HepG2 (cell line): ENCODE measurements at regions not wholly inside any gene's neighbourhood (a gene's known extent, or its start where the extent isn't known, plus 50 kb on each side); places are given as distances from the start of the nearest gene placed in this dataset.

ENCODE experiments used
- ATAC-seq: fragments of 200-7000 bp; cut with Tn5 transposase; 3 replicates; pipeline ENCODE4 v1.9.1; 2020; ENCODE audit warnings: mild to moderate bottlenecking, moderate library complexity
- BruUV-seq: library from RNA; stranded (reverse); fragments of 400-500 nt; replicated peaks from 2 replicates; lab custom pipeline; 2021; lab: Mats Ljungman, UMichigan
- CTCF ChIA-PET: fragments of 300-600 bp; formaldehyde crosslinking; extraction: SDS; loops from one replicate; lab custom pipeline; 2021; ENCODE audit warnings: low total read pairs, inconsistent platforms, low intra/inter-chr PET ratio; lab: Yijun Ruan, JAX
- POLR2A ChIA-PET: fragments of 350-600 bp; sonication (Branson Sonifier 250); formaldehyde crosslinking; loops from one replicate; lab custom pipeline; 2020; ENCODE audit warnings: antibody characterized with exemption, inconsistent platforms; lab: Yijun Ruan, JAX
- DNase-seq: peaks from one replicate; pipeline ENCODE4 v3.0.0-alpha.2; 2015; ENCODE audit warnings: low spot score
- FAIRE-seq: peaks from 3 replicates; lab custom pipeline; 2011; peaks lifted over from hg19 to GRCh38; lab: Jason Lieb, UNC
- H2AFZ ChIP-seq: one replicate; pipeline ENCODE4 v1.6.1; 2011; ENCODE audit warnings: low read length, inconsistent platforms
- H3K27ac ChIP-seq: fragments of 300-600 bp; 3 replicates; pipeline ENCODE4 v1.8.0; 2011; ENCODE audit warnings: mixed run types, mild to moderate bottlenecking, mixed read lengths, low read length, inconsistent platforms; ENCODE audit not compliant: insufficient read depth; ENCODE audit errors: extremely low read length
- H3K27me3 ChIP-seq, 2 experiments: fragments of 200-600 bp in 1 of 2; 2 replicates in 1 of 2; 3 replicates in 1 of 2; pipeline versions ENCODE4 v1.6.0 to v1.8.0; 2011; ENCODE audit warnings: low read length in 2 of 2, mild to moderate bottlenecking in 2 of 2, moderate library complexity in 2 of 2, inconsistent platforms in 1 of 2; ENCODE audit not compliant: insufficient read depth in 2 of 2, control insufficient read depth in 1 of 2
- H3K36me3 ChIP-seq, 2 experiments: fragments of 200-600 bp in 1 of 2; replicated peaks in 1 of 2; 2 replicates in 1 of 2; 3 replicates in 1 of 2; pipeline versions ENCODE4 v1.5.1 to v1.8.0; 2011; ENCODE audit warnings: low read length in 2 of 2, inconsistent platforms in 1 of 2; ENCODE audit not compliant: insufficient read depth in 2 of 2, control insufficient read depth in 1 of 2
- H3K4me1 ChIP-seq: 2 replicates; pipeline ENCODE4 v1.5.1; 2012; ENCODE audit warnings: low read length, inconsistent platforms; ENCODE audit not compliant: insufficient read depth
- H3K4me2 ChIP-seq: 2 replicates; pipeline ENCODE4 v1.6.0; 2011; ENCODE audit warnings: low read depth, low read length, inconsistent platforms
- H3K4me3 ChIP-seq, 3 experiments: fragments of 200-600 bp in 1 of 3; sonication (generic), shearing (Covaris generic) in 1 of 3; replicated peaks in 1 of 3; 2 replicates each; pipeline ENCODE4 v1.5.1; 2011 to 2016; ENCODE audit warnings: low read length in 3 of 3, inconsistent platforms in 2 of 3, low read depth in 2 of 3, mild to moderate bottlenecking in 2 of 3, control low read depth in 1 of 3, mixed read lengths in 1 of 3; ENCODE audit not compliant: insufficient read depth in 1 of 3
- H3K79me2 ChIP-seq: one replicate; pipeline ENCODE4 v1.6.1; 2011; ENCODE audit warnings: low read length, inconsistent platforms; ENCODE audit not compliant: insufficient read depth
- H3K9ac ChIP-seq: 2 replicates; pipeline ENCODE4 v1.6.0; 2011; ENCODE audit warnings: mild to moderate bottlenecking, low read depth, low read length, inconsistent platforms; ENCODE audit not compliant: insufficient read depth
- H3K9me3 ChIP-seq: 2 replicates; pipeline ENCODE4 v1.5.1; 2012; ENCODE audit warnings: mild to moderate bottlenecking, low read length
- H4K20me1 ChIP-seq: 2 replicates; pipeline ENCODE4 v1.6.0; 2011; ENCODE audit warnings: inconsistent platforms, mild to moderate bottlenecking, low read length, moderate library complexity; ENCODE audit not compliant: insufficient read depth
- EEA1 ChIP-seq: sonication (generic); formaldehyde crosslinking; IDR thresholded peaks from 2 replicates; pipeline ENCODE4 v1.5.1; 2020; ENCODE audit warnings: mild to moderate bottlenecking, missing genetic modification reagents, borderline replicate concordance
- HMGA1 ChIP-seq: sonication (generic); formaldehyde crosslinking; conservative IDR thresholded peaks from 2 replicates; pipeline ENCODE4 v1.4.0; 2020; ENCODE audit warnings: missing genetic modification reagents
- KMT2B ChIP-seq: IDR thresholded peaks from 2 replicates; pipeline ENCODE4 v1.6.1; 2016; ENCODE audit warnings: missing genetic modification reagents, missing compliant biosample characterization
- MATR3 ChIP-seq: sonication (generic); formaldehyde crosslinking; IDR thresholded peaks from 2 replicates; pipeline ENCODE4 v1.4.0; 2020; ENCODE audit warnings: missing genetic modification reagents
- MAZ ChIP-seq, 2 experiments: sonication (generic) in 1 of 2; formaldehyde crosslinking in 1 of 2; IDR thresholded peaks; 2 replicates each; pipeline versions ENCODE4 v1.5.0 to v1.6.1; 2012 to 2020; ENCODE audit warnings: low read depth in 2 of 2, mild to moderate bottlenecking in 2 of 2, borderline replicate concordance in 1 of 2, improper control_type of control experiment in 1 of 2, low read length in 1 of 2, missing genetic modification reagents in 1 of 2, moderate library complexity in 1 of 2
- MYNN ChIP-seq: sonication (generic); formaldehyde crosslinking; IDR thresholded peaks from 2 replicates; pipeline ENCODE4 v1.4.0; 2020; ENCODE audit warnings: mild to moderate bottlenecking, low read depth, missing genetic modification reagents
- PAF1 ChIP-seq: IDR thresholded peaks from 2 replicates; pipeline ENCODE4 v1.6.1; 2016; ENCODE audit warnings: missing genetic modification reagents, missing compliant biosample characterization
- RELA ChIP-seq: sonication (generic); formaldehyde crosslinking; IDR thresholded peaks from 2 replicates; pipeline ENCODE4 v1.4.0; 2020; ENCODE audit warnings: missing genetic modification reagents
- SCMH1 ChIP-seq: sonication (generic); formaldehyde crosslinking; IDR thresholded peaks from 2 replicates; pipeline ENCODE4 v1.9.0; 2021; ENCODE audit warnings: missing genetic modification reagents, mild to moderate bottlenecking, borderline replicate concordance
- ZMYM3 ChIP-seq: sonication (generic); formaldehyde crosslinking; IDR thresholded peaks from 2 replicates; pipeline ENCODE4 v1.5.1; 2020; ENCODE audit warnings: mild to moderate bottlenecking, missing genetic modification reagents
- ZNF317 ChIP-seq: sonication (generic); formaldehyde crosslinking; IDR thresholded peaks from 2 replicates; pipeline ENCODE4 v1.5.0; 2020; ENCODE audit warnings: mild to moderate bottlenecking, missing genetic modification reagents
- WGBS: methylation state at CpG from one replicate; pipeline ENCODE4 v1.1.6; 2017; ENCODE audit warnings: low lambda C conversion rate; 5-methylcytosine and 5-hydroxymethylcytosine counted together
- in situ Hi-C: cut with HindIII; loops from 2 replicates; pipeline ENCODE4 v1.10.0; 2017; ENCODE audit warnings: low pct_unique_long_range_greater_than_20kb; ENCODE audit not compliant: extremely low pct_ligation_motif_present
- intact Hi-C: fragments of 100-400 bp; cut with micrococcal nuclease; formaldehyde crosslinking; loops from one replicate; pipeline ENCODE4 v1.10.0; 2022; ENCODE audit not compliant: unreplicated experiment

- peaks cover 19% of the 10 kb centered on the region for H3K4me1 ChIP-seq
- BruUV-seq: no TSS peak
- TF ChIP-seq ZMYM3 (no peak), ZNF317 (CRISPR knock-in tag) (no peak), MAZ (IDR thresholded peaks at IDR 0.05; ENCODE audit: borderline replicate concordance, low read depth, low read length) (no peak), MAZ (CRISPR knock-in tag; IDR thresholded peaks at IDR 0.05; ENCODE audit: low read depth) (no peak), SCMH1 (CRISPR knock-in tag) (no peak)
- TF ChIP-seq, all 625 proteins: peak for 0
- intact Hi-C loops (no loop called here), in situ Hi-C loops (no loop called here)
- ATAC-seq: no peak
- Histone ChIP-seq H3K4me3 (no peak overlapping the region), H2AFZ (no peak overlapping the region), H3K27me3 (no peaks in the 10 kb centered on the region), H3K4me2 (no peak overlapping the region), H3K9ac (no peak overlapping the region), H4K20me1 (no peaks in the 10 kb centered on the region), H3K27ac (no peak overlapping the region), H3K9me3 (no peaks in the 10 kb centered on the region), H3K79me2 (no peaks in the 10 kb centered on the region), H3K36me3 (no peaks in the 10 kb centered on the region)
- CTCF ChIA-PET: no interaction called here
- no peak for DNase-seq
- WGBS: 91% methylated on average over 9 of the region's 9 CpGs
- POLR2A ChIA-PET: no interaction called here
- no peak for FAIRE-seq
Observed at GRCh38 chr6:137776256-137776655, 90.8 kb upstream of the TNFAIP3 start.

DNA sequence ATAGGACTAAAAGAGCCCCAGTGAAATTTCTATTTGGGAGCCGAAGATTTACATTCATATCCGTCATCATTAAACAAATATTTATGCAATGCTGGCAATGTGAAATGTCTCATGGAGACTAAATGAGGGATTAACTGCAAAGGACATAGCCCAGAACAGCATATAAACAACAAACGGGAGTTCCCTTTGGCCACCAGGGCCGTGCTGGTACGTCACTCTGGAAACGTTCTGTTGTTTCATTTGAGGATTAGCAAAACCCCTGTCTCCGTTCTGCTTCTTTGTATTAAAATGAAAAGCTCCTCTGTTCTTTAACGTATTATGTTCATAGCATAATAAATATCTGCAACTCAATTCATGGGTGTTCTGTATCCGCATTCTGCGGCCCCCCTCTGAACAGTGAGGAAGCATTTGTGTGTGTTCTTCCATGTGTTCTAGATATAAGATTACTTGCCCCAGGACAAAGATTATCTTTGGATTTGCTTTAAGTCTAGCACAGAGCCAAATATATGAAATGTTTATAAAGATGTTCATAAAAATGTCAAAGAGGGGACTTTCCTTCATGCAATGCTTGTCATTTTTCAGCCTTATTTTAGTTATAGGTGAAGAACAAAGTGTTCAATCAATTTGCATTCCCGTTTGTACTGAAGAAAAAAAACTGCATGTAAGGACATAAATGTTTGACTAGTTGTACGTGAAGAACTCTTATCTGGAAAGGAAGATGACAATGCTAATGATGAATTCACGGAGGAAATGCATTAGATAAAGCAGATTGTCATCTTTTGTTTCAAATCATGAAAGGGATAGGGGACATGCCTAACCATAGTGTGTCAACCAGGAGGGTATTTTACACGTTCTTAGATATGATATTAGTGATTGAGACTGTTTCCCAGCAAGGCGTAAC is 90.0 kb upstream of the TNFAIP3 start:
- FAIRE-seq: no peak
- POLR2A ChIA-PET: no interaction called here
- no peaks in the 10 kb centered on the region for H3K36me3 ChIP-seq
- TF ChIP-seq RELA (no peak), EEA1 (no peak), HMGA1 (CRISPR knock-in tag) (no peak), MATR3 (no peak), MYNN (no peak), KMT2B (CRISPR knock-in tag) (no peak), PAF1 (CRISPR knock-in tag) (no peak)
- TF ChIP-seq, all 625 proteins: peak for 0
- BruUV-seq: no TSS peak
- no peak overlapping the region for H3K27ac ChIP-seq
- 86% methylated on average over 15 of the region's 15 CpGs for WGBS
- H3K4me3 ChIP-seq: no peak overlapping the region
- CTCF ChIA-PET: no interaction called here
- no peaks in the 10 kb centered on the region for H4K20me1 ChIP-seq
- no peak for ATAC-seq
- H2AFZ ChIP-seq: no peak overlapping the region
- H3K27me3 ChIP-seq: no peaks in the 10 kb centered on the region
- H3K4me1 ChIP-seq: peaks cover 26% of the 10 kb centered on the region
- no peak overlapping the region for H3K9ac ChIP-seq
- no peak for DNase-seq
- no peak overlapping the region for H3K4me2 ChIP-seq
- in situ Hi-C loops: no loop called here
- no peaks in the 10 kb centered on the region for H3K79me2 ChIP-seq
- intact Hi-C loops: no loop called here
- no peaks in the 10 kb centered on the region for H3K9me3 ChIP-seq
